DMS 273 treated with DMSO at 0.1 percent for 48 hours (cell line): ENCODE measurements at regions not wholly inside any gene's neighbourhood (a gene's known extent, or its start where the extent isn't known, plus 50 kb on each side); places are given as distances from the start of the nearest gene placed in this dataset.

Source experiments
- DNase-seq: peaks from one replicate; lab custom pipeline; 2025; lab: John Stamatoyannopoulos, UW

DNA sequence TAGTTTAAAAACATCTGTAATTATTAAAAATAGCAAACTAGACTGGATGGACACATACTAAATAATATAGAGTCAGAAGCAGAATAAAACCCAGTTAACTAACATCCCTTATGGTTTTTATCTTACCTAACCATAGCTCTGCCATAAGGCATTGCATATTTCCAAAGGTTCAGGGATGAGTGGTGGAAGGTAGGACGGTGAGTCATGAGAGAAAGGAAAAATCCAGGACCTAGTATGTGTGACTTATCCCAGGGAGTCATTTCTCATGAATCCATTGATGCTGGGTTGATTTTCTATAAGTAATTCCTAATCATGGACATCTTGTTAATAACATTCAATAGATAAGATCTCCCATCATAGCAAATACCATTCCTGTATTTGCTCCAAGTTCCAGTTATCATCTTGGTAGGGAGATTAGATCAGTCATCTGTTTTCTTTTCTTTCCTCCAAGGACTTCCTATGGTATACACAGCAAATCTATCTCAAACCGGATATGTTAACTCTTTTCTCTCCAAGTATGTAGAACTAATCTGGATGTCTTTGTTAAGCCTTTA, 490.7 kb upstream of the B3GALT2 start:
- no peak for DNase-seq

DNA sequence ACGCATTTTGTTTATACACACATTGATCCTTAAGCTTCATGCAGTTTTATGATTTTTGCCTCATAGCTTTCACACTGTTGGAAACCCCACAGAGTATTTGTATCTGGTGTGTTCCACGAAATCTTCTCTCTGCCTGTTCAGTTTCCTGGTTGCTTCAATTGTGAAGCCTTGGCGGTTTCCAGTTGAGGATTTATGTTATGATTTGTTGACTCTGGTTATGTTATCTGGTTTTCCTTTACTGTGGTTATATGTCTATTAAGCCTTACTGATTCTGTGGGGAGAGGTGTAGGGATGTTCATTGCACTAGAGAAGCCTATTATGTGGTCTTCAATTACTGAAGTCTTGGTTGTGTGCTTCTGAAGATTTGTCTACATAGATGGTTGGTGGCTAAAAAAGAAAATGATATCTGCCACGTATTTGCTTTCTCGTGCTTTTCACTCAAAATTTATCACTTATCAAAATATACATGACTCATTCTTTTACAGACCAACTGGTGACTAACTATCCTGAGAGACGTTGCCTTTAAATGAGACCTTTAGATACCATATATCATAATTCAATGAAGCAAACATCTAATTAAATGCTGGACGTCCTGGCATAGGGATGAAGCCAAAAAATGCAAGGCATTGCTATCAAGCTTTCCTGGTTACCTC, 488.0 kb upstream of the B3GALT2 start:
- DNase-seq: no peak

DNA sequence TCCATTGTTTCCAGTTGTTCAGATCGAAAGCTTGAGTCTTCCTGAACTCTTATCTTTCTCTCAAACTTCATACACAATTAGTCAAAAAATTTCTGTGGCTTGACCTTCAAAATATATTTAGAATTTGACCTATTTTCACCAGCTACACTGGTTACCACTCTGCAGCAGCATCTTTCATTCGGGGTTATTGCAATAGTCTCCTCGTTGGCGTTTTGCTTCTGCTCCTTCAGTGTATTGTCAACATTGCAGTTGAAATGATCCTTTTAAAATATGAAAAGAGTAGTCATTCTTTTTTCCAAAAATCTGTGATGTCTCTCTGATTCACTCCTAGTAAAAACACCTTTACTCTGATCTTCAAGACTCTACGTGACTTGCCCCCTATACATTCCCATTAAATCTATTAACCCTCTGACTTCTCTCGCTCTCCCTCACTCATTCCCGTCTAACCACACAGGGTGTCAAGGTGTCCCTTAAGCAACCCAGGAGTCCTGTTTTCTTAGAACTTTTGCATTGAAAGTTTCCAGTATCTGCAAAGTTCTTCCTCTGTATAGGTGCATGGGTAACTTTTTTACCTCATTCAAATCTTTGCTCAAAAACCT, 480.2 kb upstream of the B3GALT2 start:
- no peak for DNase-seq

DNA sequence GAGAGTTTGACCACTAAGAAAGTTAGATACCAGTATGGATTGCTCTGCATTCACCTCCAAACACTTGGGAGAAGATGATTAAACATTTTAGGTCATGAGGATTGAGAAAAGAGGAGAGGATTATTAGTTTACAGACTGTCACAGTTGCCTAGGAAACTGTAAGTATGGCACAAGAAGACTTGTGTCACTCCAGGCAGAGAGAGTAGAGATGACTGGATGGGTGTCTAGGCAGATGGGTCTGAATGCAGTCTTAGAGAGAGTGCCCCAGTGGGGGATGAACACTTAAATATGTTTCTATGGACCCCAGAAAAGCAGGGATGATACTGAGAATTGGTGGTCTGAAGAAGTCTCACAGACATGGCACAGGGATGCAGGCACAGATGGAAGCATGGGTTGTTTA, 477.6 kb upstream of the B3GALT2 start:
- DNase-seq: no peak

DNA sequence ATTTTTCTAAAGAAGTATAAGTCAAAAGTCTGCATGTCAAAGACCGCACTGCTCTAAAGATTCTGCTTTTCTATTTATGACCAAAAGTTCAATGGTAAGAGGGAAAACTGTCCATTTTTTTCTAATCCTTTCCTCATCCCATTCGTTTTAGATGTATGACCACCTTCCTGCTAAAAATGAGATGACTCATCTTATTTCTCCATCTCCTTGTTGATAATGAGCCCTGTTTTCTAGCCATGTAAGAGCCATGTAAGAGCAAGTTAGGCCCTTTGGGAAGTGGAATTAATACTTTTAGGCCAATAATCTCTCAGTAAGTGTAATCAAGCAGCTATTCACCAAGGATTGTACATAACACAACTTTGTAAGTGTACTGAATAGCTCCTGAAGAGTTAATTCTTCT, 475.6 kb upstream of the B3GALT2 start:
- DNase-seq: no peak

DNA sequence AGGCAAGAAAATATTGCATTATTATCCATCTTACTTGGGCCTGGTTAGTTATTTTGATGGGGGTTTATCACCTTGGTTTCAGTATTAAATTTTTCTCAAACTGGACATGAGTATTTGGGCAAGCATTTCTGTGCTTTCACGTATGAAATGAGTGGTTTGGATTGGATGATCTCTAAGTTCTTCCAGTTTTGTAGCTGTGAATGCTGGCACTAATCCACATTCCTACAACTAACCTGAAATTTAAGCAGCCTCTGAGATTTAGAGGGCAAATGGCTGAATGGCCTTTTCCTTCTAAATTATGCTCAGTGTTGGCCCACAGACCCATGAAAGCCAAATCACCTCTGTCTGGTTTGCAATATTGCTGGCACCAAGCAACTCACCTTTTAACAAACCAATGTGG, 475.0 kb upstream of the B3GALT2 start:
- DNase-seq: no peak

DNA sequence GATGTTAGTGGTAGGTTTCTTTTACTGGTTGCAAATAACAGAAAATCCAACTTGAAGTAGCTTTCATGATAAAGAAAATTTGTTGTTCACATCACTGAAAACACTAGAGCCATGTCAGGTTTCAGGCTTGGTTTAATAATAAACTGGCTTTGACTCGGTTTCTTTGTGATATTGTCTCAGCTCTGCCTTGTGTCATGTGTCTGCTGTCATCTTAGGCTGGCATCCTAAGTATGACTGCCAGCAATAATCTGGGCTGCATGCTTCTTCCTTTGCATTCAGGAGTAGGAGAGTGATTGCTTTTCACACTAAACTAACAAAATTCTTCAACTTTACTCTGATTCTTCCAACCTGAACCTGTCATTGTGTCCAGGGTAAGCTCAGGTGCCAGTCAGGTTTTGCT, 474.0 kb upstream of the B3GALT2 start:
- DNase-seq: no peak

DNA sequence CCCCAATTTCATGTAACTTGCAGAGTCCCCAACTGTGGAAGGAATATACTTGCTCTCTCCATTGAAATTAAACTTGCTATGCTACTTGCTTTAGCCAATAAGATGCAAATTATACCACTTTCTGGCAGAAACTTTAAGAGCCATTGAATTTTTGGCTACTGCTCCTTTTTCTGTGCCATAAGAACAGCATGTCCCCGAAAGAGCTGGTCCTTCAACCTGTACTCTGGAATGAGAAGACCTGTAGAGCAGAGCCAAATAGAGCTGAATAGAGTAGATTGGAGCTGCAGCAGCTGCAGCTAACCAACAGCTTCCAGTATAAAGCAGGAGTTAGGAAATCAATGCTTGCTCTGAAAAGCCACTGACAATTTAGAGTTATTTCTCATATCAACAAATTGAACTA, 472.3 kb upstream of the B3GALT2 start:
- DNase-seq: no peak

DNA sequence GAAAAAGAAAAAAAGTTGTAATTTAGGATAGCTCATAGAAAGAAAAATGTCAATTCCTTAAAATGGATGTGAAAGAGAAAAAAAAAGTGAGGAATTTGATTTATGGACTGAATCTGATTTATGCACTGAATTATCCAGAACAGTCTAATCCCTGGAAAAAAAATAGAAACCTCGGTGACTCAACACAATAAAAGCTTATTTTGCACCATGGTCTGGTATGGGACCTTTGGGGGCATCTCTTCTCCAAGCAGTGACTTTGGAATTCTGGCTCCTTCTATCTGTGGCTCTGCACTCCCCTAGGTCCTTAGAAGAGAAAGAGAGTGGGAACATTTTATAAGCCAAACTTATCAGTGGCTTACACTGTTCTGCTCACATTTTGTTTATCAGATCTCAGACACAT, 471.7 kb upstream of the B3GALT2 start:
- no peak for DNase-seq

DNA sequence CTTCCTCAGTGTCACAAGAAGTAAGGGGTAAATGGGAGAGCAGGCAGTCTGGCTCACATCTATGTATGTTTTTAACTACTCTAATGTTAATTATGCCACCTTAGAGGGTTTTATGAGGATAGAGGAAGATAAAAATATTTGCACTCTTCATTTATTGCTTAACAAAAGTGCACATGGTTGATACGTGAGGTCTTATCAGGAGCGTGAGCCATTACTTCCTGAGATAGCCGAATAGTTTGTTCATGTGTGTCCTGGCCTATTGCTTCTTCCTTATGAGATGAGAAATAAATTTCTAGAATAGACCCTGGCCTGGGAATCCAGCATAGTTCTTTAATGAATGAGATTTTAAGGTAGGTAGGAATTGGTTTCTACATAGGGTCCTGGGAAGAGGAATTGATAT, 471.1 kb upstream of the B3GALT2 start:
- no peak for DNase-seq

DNA sequence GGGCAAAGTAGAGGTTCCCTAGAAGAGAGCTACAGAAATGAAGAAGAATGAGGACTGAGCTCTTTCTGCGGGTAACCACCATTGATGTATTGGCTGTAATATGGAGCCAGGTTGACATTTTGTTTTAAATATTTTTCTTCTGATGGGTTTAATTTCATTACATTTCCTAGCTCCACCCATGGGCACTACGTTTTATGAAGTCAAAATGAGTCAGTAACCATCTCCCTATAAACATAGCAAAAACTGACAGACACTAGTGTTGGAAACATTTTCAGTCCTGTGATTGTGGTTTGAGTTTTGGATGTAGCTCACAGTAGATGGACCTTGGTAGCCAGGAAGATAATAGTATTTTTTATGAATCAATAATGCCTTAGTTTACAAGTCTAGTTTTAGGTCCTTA, 470.4 kb upstream of the B3GALT2 start:
- no peak for DNase-seq

DNA sequence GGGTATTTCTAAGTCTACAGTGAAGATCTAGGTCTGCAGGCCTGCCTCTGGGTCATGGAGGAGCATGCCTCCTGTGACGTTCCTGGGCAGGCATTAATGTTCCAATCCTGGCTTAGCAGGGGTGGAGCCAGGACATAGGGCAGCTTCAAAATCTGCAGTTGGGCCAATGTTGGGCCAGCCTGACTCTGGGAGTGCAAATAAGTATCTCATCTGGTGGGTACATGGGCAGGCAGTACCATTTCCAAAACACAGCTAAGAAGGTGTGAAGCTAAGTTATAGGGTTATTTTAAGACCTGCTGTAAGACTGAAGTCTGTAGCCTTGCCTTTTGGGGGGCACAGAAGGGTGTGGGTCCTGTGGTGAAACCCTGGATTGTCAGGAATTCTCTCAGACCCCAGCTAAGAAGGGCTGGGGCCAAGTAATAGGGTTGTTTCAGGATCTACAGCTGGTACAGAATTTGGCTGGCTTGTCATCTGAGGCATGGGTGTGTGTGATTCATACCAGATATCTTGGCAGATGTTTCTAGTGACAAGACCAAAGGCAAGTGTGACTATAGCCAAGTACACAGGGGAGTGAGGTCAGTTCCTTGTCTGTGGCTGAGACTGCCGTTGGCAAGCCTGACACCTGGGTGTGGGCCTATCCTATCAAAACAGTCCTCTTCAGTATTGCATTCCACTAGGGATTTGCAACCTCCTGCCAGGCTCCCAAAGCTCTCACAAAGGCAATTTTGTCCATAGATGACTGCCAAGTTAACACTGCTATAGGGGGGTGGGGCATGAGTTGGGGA, 468.7 kb upstream of the B3GALT2 start:
- no peak for DNase-seq

DNA sequence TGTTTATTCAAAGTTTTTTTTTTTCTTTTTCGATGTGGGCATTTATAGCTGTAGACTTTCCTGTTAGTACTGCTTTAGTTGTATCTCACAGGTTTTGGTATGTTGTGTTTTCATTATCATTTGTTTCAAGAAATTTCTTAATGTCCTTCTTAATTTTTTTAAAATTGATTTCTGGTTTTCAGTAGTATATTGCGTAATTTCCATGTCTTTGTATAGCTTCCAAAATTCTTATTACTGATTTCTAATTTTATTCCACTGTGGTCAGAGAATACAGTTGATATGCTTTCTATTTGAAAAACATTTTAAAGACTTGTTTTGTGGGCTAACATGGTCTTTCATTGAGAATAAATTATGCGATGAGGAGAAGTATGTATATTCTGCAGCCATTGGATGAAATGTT, 463.2 kb upstream of the B3GALT2 start:
- DNase-seq: no peak

DNA sequence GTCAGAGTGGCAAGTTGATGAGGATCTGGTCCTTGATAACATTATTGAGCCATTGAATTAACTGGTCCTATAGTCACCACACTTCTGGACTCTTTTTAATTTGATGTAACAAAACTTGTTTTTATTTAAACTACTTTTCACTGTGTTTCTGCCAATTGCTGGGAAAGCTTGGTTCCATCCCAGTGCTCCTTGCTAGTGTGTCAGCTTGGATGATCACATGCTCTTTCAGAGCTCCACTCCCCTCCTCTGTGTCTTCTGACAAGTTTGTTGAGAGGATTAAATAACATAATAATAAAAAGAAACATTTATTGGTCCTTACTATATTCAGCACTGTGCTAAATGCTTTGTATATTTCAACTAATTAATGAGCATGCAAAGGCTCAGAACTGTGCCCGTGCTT, 448.5 kb upstream of the B3GALT2 start:
- DNase-seq: no peak

DNA sequence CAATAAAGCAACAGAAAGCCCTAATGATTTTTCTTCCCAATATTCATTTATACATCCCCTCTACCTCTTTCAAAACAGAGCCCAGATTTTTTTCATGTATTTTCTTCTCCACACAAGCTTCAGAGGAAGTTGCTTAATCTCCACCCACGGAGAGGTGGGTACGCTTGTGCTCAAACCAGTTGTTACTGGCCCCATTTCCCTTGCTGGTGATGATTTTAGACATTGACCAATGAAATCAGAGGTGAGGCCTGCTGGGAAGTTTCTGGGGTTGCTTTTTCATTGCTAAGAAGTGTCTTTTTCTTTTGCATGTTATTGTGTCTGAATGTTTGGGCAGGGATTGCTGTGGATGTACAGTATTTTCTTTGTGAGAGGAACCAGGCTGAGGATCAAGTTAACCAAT, 448.1 kb upstream of the B3GALT2 start:
- no peak for DNase-seq

DNA sequence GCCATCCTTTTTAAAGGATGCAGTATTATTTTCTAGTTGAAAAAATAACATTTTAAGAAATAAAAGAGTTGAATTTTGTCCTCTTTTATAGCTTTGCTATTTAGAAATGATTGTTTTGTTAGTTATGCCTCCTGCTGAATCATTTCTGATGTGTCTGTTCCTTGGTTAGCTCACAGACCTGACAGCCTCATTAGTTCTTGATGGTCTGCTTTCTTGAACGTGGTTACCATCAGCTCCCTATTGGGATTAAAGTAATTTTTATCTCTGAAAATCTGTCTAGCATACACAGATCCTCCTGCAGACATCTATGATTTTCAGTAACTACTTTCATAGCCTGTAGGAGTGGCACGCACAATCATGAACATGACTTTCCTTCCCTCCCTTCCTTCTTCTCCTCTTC, 447.6 kb upstream of the B3GALT2 start:
- DNase-seq: no peak

DNA sequence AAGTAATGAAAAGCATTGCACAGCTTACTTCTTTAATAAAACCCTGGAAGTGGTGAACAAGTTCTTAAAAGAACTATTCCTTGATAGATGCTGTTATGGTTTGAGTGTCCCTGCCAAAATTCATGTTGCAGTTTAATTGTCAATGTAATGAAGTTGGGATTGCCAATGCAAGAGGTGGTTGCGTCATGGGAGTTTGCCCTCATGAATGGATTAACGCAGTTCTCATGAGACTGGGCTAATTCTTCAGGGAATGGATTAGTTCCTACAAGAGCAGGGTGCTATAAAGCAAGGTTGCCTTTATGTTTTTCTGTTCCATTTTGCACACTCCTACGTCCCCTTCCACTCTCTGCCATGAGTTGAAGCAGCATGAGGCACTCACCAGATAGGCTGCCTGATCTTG, 446.7 kb upstream of the B3GALT2 start:
- DNase-seq: no peak

DNA sequence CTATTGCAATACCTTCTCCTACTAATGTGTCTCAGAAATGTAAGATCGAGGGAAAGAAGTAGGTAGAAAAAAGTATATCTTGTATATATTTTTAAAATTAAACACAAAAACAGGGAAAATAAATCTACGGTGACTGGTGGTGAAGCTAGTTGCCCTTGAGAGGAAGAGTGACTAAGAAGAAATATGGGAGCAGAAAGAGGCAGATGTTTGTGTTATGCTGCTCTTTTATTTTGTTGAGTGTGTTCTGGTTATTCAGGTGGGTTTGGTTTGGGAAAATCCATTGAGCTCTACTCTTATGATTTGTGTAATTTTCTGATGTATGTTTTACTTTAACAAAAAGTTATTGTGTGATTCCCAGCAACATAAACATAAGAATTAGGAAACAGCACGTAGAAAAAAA, 444.9 kb upstream of the B3GALT2 start:
- no peak for DNase-seq

DNA sequence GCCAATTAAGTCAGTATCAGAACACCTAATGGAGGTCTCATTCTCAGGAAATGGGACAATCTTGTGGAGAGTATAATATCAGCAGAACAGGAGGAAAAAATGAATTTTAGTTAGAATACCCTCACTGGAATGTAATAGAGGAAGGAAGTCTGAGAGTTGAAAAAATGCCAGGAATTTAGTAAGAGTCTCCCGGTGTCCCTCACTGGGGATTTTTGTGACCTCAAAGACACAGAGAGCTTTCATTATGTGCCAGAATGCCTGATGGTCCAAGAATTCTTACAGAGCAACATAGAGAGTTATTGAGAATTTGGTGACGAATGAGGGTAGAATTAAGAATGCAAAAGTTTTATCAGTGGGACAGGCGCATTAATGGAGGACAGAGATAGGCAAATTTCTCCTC, 443.5 kb upstream of the B3GALT2 start:
- DNase-seq: no peak

DNA sequence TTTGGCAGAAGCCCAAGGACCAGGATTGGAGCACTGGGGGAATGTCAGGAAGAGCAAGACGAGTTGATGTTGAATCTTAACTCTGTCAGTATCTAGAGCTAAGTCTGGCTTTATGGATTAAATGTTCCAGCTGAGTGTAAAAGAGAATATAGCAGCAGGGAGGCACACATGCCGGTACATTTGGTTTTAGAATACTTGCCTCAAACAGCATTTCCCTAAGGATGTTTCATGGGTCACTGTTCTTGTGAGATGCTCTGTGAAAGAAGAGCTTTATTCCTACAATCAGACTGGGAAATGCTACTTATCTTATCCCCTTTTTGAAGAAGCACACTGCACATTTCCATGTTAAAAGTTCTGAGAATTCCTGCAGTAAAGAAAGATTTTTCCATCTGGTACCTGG, 440.3 kb upstream of the B3GALT2 start:
- no peak for DNase-seq

DNA sequence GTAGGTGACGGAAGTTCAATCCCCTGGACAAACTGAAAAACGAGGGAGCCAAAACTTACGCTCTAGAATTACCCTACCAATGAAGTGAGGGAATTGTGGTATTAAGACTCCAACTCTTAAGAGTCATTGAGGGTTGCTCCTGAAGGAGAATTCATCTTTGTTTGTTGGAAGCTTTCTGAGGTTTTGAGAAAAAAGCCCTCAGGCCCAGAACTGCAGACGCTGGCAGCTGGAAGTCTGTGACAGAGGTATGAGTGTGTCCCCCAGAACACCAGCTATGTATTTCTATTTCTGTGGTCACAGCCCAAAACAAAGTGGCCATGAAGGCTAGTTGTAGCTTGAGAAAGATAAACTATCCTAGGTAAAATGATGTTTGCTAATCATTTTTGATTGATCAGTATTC, 438.8 kb upstream of the B3GALT2 start:
- no peak for DNase-seq

DNA sequence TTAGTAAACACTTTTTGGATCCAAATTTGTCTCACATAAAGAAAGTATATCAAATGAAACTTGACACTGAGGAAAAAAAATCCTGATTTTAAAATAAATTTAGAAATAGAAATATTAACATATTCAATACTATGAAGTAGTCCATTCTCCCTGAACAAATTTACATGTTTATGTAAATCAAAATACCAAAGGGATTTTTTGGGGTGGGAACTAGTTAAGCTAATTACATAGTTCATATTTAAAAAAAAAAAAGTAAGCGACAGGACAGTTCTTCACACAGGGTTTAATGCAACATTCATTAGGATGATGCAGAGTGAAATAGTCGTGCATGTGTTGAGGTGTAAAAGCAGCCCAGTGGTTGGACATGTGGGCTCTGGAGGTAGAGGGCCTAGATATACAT, 433.5 kb upstream of the B3GALT2 start:
- no peak for DNase-seq

DNA sequence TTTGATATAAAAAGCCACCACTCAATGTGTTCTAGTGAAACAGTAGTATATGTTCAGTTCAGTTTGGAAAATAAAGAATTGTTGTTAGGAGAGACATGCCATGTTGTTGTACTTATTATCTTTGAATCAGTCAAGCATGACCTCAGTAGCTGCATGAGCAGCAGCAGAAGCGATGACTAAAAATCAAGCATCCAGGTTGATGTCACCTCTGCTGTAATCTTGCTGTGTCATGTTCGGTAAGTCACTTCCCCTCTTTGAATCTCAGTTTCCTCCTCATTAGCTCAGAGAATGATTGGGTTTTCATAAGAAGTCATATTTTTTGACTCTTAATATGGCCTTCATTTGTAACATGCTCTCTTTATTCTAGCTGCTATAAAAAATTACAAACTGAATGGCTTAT, 428.4 kb upstream of the B3GALT2 start:
- no peak for DNase-seq
